GM23248 (cell line): ENCODE measurements at regions not wholly inside any gene's neighbourhood (a gene's known extent, or its start where the extent isn't known, plus 50 kb on each side); places are given as distances from the start of the nearest gene placed in this dataset.

Source experiments
- EZH2 ChIP-seq: fragments of 200-600 bp; sonication (generic); IDR thresholded peaks from 2 replicates; pipeline ENCODE4 v1.6.1; 2018; ENCODE audit warnings: antibody characterized with exemption, mild to moderate bottlenecking; ENCODE audit not compliant: insufficient read depth, poor library complexity, severe bottlenecking
- EZH2phosphoT487 ChIP-seq: fragments of 200-600 bp; sonication (generic); IDR thresholded peaks from 2 replicates; pipeline ENCODE4 v1.6.1; 2018; ENCODE audit warnings: antibody characterized with exemption, moderate library complexity, mild to moderate bottlenecking, low read depth; ENCODE audit not compliant: insufficient read depth

- no peak for TF ChIP-seq EZH2phosphoT487
- no peak for TF ChIP-seq EZH2
Observed at GRCh38 chr3:11737742-11738141, 94.0 kb upstream of the VGLL4 start.
